Non-pigmented ciliary epithelial cell (primary cell): ENCODE measurements at regions not wholly inside any gene's neighbourhood (a gene's known extent, or its start where the extent isn't known, plus 50 kb on each side); places are given as distances from the start of the nearest gene placed in this dataset.

Experiments
- DNase-seq: peaks from one replicate; pipeline ENCODE4 v3.0.0-alpha.2; 2010; ENCODE audit warnings: low read depth

- no peak for DNase-seq
Measured at GRCh38 chr14:27091973-27092372, 494.1 kb upstream of the NOVA1 start.

GRCh38 chr14:27096091-27096490, 498.3 kb upstream of the NOVA1 start:
- no peak for DNase-seq

GRCh38 chr14:27098451-27098850, 500.6 kb upstream of the NOVA1 start:
- no peak for DNase-seq

- DNase-seq = no peak
Measured at GRCh38 chr14:27114180-27114579, 516.3 kb upstream of the NOVA1 start.

GRCh38 chr14:27123162-27123561, 525.3 kb upstream of the NOVA1 start:
- no peak for DNase-seq

GRCh38 chr14:27127838-27128237, 530.0 kb upstream of the NOVA1 start:
- DNase-seq = no peak

GRCh38 chr14:27134200-27134599, 536.4 kb upstream of the NOVA1 start:
- no peak for DNase-seq

- DNase-seq = no peak
Measured at GRCh38 chr14:27145170-27145569, 547.3 kb upstream of the NOVA1 start.

GRCh38 chr14:27148143-27148542, 550.3 kb upstream of the NOVA1 start:
- DNase-seq = no peak

- DNase-seq = no peak
Measured at GRCh38 chr14:27164139-27164538, 566.3 kb upstream of the NOVA1 start.

- DNase-seq = no peak
Measured at GRCh38 chr14:27175489-27175888, 577.7 kb upstream of the NOVA1 start.

GRCh38 chr14:27181333-27181732, 583.5 kb upstream of the NOVA1 start:
- DNase-seq = no peak

- peak; percentile 6 for DNase-seq
Measured at GRCh38 chr14:27184427-27184826, 586.6 kb upstream of the NOVA1 start.

GRCh38 chr14:27186048-27186447, 588.2 kb upstream of the NOVA1 start:
- DNase-seq = no peak

- no peak for DNase-seq
Measured at GRCh38 chr14:27187136-27187535, 589.3 kb upstream of the NOVA1 start.

GRCh38 chr14:27190296-27190695, 592.5 kb upstream of the NOVA1 start:
- DNase-seq = no peak

GRCh38 chr14:27199272-27199671, 601.4 kb upstream of the NOVA1 start:
- DNase-seq = no peak

- no peak for DNase-seq
Measured at GRCh38 chr14:27205036-27205435, 607.2 kb upstream of the NOVA1 start.

GRCh38 chr14:27211741-27212140, 613.9 kb upstream of the NOVA1 start:
- DNase-seq = no peak

GRCh38 chr14:27222671-27223070, 624.8 kb upstream of the NOVA1 start:
- DNase-seq = no peak

- no peak for DNase-seq
Measured at GRCh38 chr14:27223906-27224305, 626.1 kb upstream of the NOVA1 start.

- no peak for DNase-seq
Measured at GRCh38 chr14:27228053-27228452, 630.2 kb upstream of the NOVA1 start.

- DNase-seq = no peak
Measured at GRCh38 chr14:27234331-27234730, 636.5 kb upstream of the NOVA1 start.

GRCh38 chr14:27236601-27237000, 638.8 kb upstream of the NOVA1 start:
- DNase-seq = no peak

- DNase-seq = no peak
Measured at GRCh38 chr14:27242874-27243273, 645.0 kb upstream of the NOVA1 start.
